Calu3 (cell line): ENCODE measurements at regions not wholly inside any gene's neighbourhood (a gene's known extent, or its start where the extent isn't known, plus 50 kb on each side); places are given as distances from the start of the nearest gene placed in this dataset.

Experiments used
- BruUV-seq: library from RNA; stranded (reverse); fragments of 400-500 nt; replicated peaks from 2 replicates; lab custom pipeline; 2021; lab: Mats Ljungman, UMichigan
- CTCF ChIA-PET: fragments of 300-600 bp; sonication (Branson Sonifier 250); formaldehyde crosslinking; loops from one replicate; lab custom pipeline; 2022; ENCODE audit warnings: antibody characterized with exemption; lab: Charles Lee
- DNase-seq: peaks from one replicate; pipeline ENCODE4 v3.0.0; 2022
- H3K27ac Mint-ChIP-seq: one replicate; pipeline ENCODE4 v1.8.0; 2022; ENCODE audit warnings: mixed read lengths; ENCODE audit not compliant: unreplicated experiment
- H3K27me3 Mint-ChIP-seq: one replicate; pipeline ENCODE4 v1.8.0; 2022; ENCODE audit warnings: mixed read lengths; ENCODE audit not compliant: unreplicated experiment
- H3K36me3 Mint-ChIP-seq: one replicate; pipeline ENCODE4 v1.8.0; 2022; ENCODE audit warnings: mild to moderate bottlenecking, moderate library complexity, mixed read lengths; ENCODE audit not compliant: insufficient read depth, unreplicated experiment
- H3K4me1 Mint-ChIP-seq: one replicate; pipeline ENCODE4 v1.8.0; 2022; ENCODE audit warnings: mild to moderate bottlenecking, low read depth, mixed read lengths; ENCODE audit not compliant: unreplicated experiment
- H3K4me3 Mint-ChIP-seq: one replicate; pipeline ENCODE4 v1.8.0; 2022; ENCODE audit warnings: mild to moderate bottlenecking, low read depth, moderate library complexity, mixed read lengths; ENCODE audit not compliant: unreplicated experiment
- H3K9me3 Mint-ChIP-seq: one replicate; pipeline ENCODE4 v1.8.0; 2022; ENCODE audit warnings: low read depth, mixed read lengths; ENCODE audit not compliant: unreplicated experiment
- intact Hi-C: fragments of 100-400 bp; cut with micrococcal nuclease; formaldehyde crosslinking; loops from one replicate; pipeline ENCODE4 v1.10.0; 2022; ENCODE audit not compliant: unreplicated experiment
- TF ChIP-seq, protein P1 (sequence below): fragments of 200-600 bp; IDR thresholded peaks from one replicate; pipeline ENCODE4 v1.8.0; 2022; ENCODE audit warnings: antibody characterized with exemption; ENCODE audit not compliant: unreplicated experiment

GRCh38 chr12:58172433-58173073, 231.2 kb downstream of the ATP23 start:
- no peaks in the 10 kb centered on the region for H3K27me3 Mint-ChIP-seq
- H3K36me3 Mint-ChIP-seq: no peaks in the 10 kb centered on the region
- CTCF ChIA-PET: no interaction called here
- H3K4me3 Mint-ChIP-seq: no peak overlapping the region
- BruUV-seq: no TSS peak
- H3K27ac Mint-ChIP-seq: no peak overlapping the region
- peaks cover 9% of the 10 kb centered on the region for H3K4me1 Mint-ChIP-seq
- intact Hi-C loops: no loop called here
- H3K9me3 Mint-ChIP-seq: no peaks in the 10 kb centered on the region
- no peak for DNase-seq
- TF ChIP-seq, protein P1, sequence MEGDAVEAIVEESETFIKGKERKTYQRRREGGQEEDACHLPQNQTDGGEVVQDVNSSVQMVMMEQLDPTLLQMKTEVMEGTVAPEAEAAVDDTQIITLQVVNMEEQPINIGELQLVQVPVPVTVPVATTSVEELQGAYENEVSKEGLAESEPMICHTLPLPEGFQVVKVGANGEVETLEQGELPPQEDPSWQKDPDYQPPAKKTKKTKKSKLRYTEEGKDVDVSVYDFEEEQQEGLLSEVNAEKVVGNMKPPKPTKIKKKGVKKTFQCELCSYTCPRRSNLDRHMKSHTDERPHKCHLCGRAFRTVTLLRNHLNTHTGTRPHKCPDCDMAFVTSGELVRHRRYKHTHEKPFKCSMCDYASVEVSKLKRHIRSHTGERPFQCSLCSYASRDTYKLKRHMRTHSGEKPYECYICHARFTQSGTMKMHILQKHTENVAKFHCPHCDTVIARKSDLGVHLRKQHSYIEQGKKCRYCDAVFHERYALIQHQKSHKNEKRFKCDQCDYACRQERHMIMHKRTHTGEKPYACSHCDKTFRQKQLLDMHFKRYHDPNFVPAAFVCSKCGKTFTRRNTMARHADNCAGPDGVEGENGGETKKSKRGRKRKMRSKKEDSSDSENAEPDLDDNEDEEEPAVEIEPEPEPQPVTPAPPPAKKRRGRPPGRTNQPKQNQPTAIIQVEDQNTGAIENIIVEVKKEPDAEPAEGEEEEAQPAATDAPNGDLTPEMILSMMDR: no peak

DNA sequence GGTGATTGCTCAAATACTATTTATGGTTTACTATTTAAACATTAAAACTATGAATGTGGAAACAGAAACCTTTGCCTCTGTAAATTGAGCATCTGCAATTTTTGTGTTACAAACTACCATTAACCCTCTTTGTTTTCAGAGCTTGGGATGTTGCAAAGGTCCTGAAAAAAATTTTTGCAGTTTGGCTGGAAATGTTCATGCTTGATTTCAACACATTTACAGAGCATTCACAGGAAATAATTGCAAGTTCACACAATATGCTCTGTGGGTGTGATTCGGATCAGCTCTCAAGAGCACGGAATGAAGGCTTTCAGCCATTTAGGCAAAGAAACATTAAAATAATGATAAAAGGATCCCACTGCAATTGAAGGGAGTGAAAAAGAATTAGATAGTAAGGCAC, 232.9 kb downstream of the ATP23 start:
- Mint-ChIP-seq H3K4me3 (no peak overlapping the region), H3K4me1 (peaks cover 9% of the 10 kb centered on the region), H3K9me3 (no peaks in the 10 kb centered on the region), H3K36me3 (no peaks in the 10 kb centered on the region), H3K27ac (no peak overlapping the region), H3K27me3 (no peaks in the 10 kb centered on the region)
- no TSS peak for BruUV-seq
- TF ChIP-seq, protein P1: no peak
- CTCF ChIA-PET: no interaction called here
- intact Hi-C loops: no loop called here
- DNase-seq: no peak

- no peaks in the 10 kb centered on the region for H3K27me3 Mint-ChIP-seq
- TF ChIP-seq, protein P1: no peak
- no peaks in the 10 kb centered on the region for H3K36me3 Mint-ChIP-seq
- peaks cover 8% of the 10 kb centered on the region for H3K4me1 Mint-ChIP-seq
- DNase-seq: peak; percentile 6
- no peak overlapping the region for H3K27ac Mint-ChIP-seq
- BruUV-seq: no TSS peak
- H3K9me3 Mint-ChIP-seq: no peaks in the 10 kb centered on the region
- intact Hi-C loops: no loop called here
- no peak overlapping the region for H3K4me3 Mint-ChIP-seq
- CTCF ChIA-PET: no interaction called here
Measured at GRCh38 chr12:58176296-58176869, 235.0 kb downstream of the ATP23 start.

DNA sequence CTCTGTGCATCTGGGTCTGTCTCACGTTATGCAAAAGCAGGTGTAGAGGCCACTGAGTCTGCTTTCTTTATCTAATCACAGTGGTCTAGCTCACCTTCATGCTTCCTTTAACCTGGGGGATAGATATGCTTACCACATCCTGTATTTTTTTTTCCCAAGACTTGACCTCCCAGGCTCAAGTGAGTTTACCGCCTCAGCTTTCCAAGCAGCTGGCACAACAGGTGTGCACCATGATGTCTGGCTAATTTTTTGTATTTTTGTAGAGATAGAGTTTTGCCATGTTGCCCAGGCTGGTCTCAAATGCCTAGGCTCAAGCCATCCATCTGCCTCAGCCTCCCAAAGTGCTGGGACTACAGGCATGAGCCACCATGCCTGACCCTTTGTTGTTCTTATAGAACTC, 236.0 kb downstream of the ATP23 start:
- H3K27me3 Mint-ChIP-seq: no peaks in the 10 kb centered on the region
- intact Hi-C loops: no loop called here
- TF ChIP-seq, protein P1: no peak
- H3K36me3 Mint-ChIP-seq: no peaks in the 10 kb centered on the region
- no peak overlapping the region for H3K27ac Mint-ChIP-seq
- no TSS peak for BruUV-seq
- H3K4me3 Mint-ChIP-seq: no peak overlapping the region
- no peak for DNase-seq
- CTCF ChIA-PET: no interaction called here
- H3K9me3 Mint-ChIP-seq: no peaks in the 10 kb centered on the region
- H3K4me1 Mint-ChIP-seq: no peaks in the 10 kb centered on the region
